DND-41 (cell line): ENCODE measurements at regions not wholly inside any gene's neighbourhood (a gene's known extent, or its start where the extent isn't known, plus 50 kb on each side); places are given as distances from the start of the nearest gene placed in this dataset.

ENCODE experiments used
- CTCF ChIP-seq: IDR thresholded peaks from 2 replicates; pipeline ENCODE4 v1.5.1; 2012; ENCODE audit warnings: borderline replicate concordance, low read length, moderate library complexity, mild to moderate bottlenecking; ENCODE audit not compliant: poor library complexity, severe bottlenecking; ENCODE audit errors: extremely low read depth
- EZH2 ChIP-seq: IDR thresholded peaks from 3 replicates; pipeline ENCODE4 v1.6.1; 2012; ENCODE audit warnings: borderline replicate concordance, low read depth, mild to moderate bottlenecking, moderate library complexity, low read length, inconsistent platforms; ENCODE audit not compliant: severe bottlenecking

GRCh38 chr7:89958525-89959068 is 195.7 kb upstream of the STEAP1 start:
- TF ChIP-seq CTCF, result no peak
- TF ChIP-seq EZH2, result no peak
